ENCODE measurements at regions not wholly inside any gene's neighbourhood (a gene's known extent, or its start where the extent isn't known, plus 50 kb on each side); places are given as distances from the start of the nearest gene placed in this dataset.

- TF ChIP-seq ZNF121 (tag by site-specific recombination; IDR thresholded peaks at IDR 0.05): no peak
- no peak for TF ChIP-seq ZNF791 (tag by site-specific recombination; IDR thresholded peaks at IDR 0.05)
- no peak for TF ChIP-seq ELK4 (IDR thresholded peaks at IDR 0.05; ENCODE audit: borderline replicate concordance, low read depth, low read length)
These were observed 87.4 kb downstream of the TRIM42 start (continued) for GRCh38 chr3:140765246-140765645.

- CTCF ChIA-PET: no interaction called here
- no peaks in the 10 kb centered on the region for H3K4me1 ChIP-seq (ENCODE audit: control insufficient read depth, insufficient read depth, low read length)
- no peak for TF ChIP-seq ZXDB (tag by site-specific recombination; IDR thresholded peaks at IDR 0.05)
- TF ChIP-seq ZBTB49 (tag by site-specific recombination; IDR thresholded peaks at IDR 0.05; ENCODE audit: low read depth): no peak
- TF ChIP-seq KLF9 (tag by site-specific recombination; IDR thresholded peaks at IDR 0.05; ENCODE audit: low read depth): no peak
- TF ChIP-seq ZBTB10 (tag by site-specific recombination; IDR thresholded peaks at IDR 0.05): no peak
- TF ChIP-seq ZNF274 (IDR thresholded peaks at IDR 0.05; ENCODE audit: low read length): no peak
- no peak for TF ChIP-seq ZNF274 (tag by site-specific recombination; IDR thresholded peaks at IDR 0.05; ENCODE audit: borderline replicate concordance)
- TF ChIP-seq INSM2 (tag by site-specific recombination; IDR thresholded peaks at IDR 0.05): no peak
- no peak for TF ChIP-seq KLF17 (tag by site-specific recombination; IDR thresholded peaks at IDR 0.05)
- TF ChIP-seq ZBTB44 (tag by site-specific recombination; IDR thresholded peaks at IDR 0.05): no peak
- TF ChIP-seq ZNF830 (tag by site-specific recombination; IDR thresholded peaks at IDR 0.05; ENCODE audit: low read depth): no peak
- TF ChIP-seq ZNF169 (tag by site-specific recombination; IDR thresholded peaks at IDR 0.05): no peak
- TF ChIP-seq ZBTB48 (tag by site-specific recombination; IDR thresholded peaks at IDR 0.05): no peak
- TF ChIP-seq ZSCAN4 (tag by site-specific recombination; IDR thresholded peaks at IDR 0.05): no peak
- TF ChIP-seq ZNF398 (tag by site-specific recombination; IDR thresholded peaks at IDR 0.05): no peak
- no peak for TF ChIP-seq TSHZ1 (tag by site-specific recombination; IDR thresholded peaks at IDR 0.05; ENCODE audit: borderline replicate concordance)
- H3K9me3 ChIP-seq (ENCODE audit: control insufficient read depth, insufficient read depth, low read depth, low read length): no peaks in the 10 kb centered on the region
- no peaks in the 10 kb centered on the region for H3K36me3 ChIP-seq (ENCODE audit: control insufficient read depth in 2 of 2, insufficient read depth in 1 of 2, low read length in 2 of 2)
- no peak overlapping the region for H3K4me3 ChIP-seq (ENCODE audit: low read depth, low read length)
- H3K27ac ChIP-seq (ENCODE audit: extremely low read depth, low read depth, low read length): no peak overlapping the region
- POLR2A ChIA-PET: no interaction called here
These were observed 88.6 kb downstream of the TRIM42 start for GRCh38 chr3:140766465-140766864.

Measured in HEK293 (cell line).